CD4-positive, alpha-beta T cell (primary cell): ENCODE measurements at regions not wholly inside any gene's neighbourhood (a gene's known extent, or its start where the extent isn't known, plus 50 kb on each side); places are given as distances from the start of the nearest gene placed in this dataset.

Source experiments
- ATAC-seq: fragments of 200-7000 bp; cut with Tn5 transposase; one replicate; pipeline ENCODE4 v1.10.0; 2022; ENCODE audit warnings: mild to moderate bottlenecking; ENCODE audit not compliant: poor library complexity
- CTCF ChIA-PET: fragments of 350-600 bp; sonication (Branson Sonifier 250); formaldehyde crosslinking; loops from one replicate; lab custom pipeline; 2021; ENCODE audit warnings: antibody characterized with exemption, inconsistent platforms; lab: Charles Lee
- POLR2A ChIA-PET: fragments of 350-600 bp; sonication (Branson Sonifier 250); formaldehyde crosslinking; loops from one replicate; lab custom pipeline; 2021; ENCODE audit warnings: antibody characterized with exemption, inconsistent platforms; lab: Charles Lee
- DNase-seq, 14 experiments: peaks; one replicate each; pipeline ENCODE4 v3.0.0-alpha.2; 2013 to 2020; ENCODE audit warnings: mixed read lengths in 2 of 14
- H3K27ac ChIP-seq, 2 donors: one replicate each; pipeline versions ENCODE4 v1.5.1 to v1.7.0; 2013; ENCODE audit warnings: low read length in 2 of 2, low read depth in 1 of 2, mild to moderate bottlenecking in 1 of 2
- H3K27me3 ChIP-seq, 2 experiments: 1 replicate in 1 of 2; 2 replicates in 1 of 2; pipeline versions ENCODE4 v1.6.1 to v1.7.0; 2013; ENCODE audit warnings: low read length in 2 of 2, control low read depth in 1 of 2, mild to moderate bottlenecking in 1 of 2, moderate library complexity in 1 of 2; ENCODE audit not compliant: insufficient read depth in 2 of 2, control insufficient read depth in 1 of 2
- H3K36me3 ChIP-seq: one replicate; pipeline ENCODE4 v1.6.1; 2013; ENCODE audit warnings: low read length, control low read depth; ENCODE audit not compliant: insufficient read depth
- H3K4me1 ChIP-seq: one replicate; pipeline ENCODE4 v1.6.1; 2013; ENCODE audit warnings: low read length, control low read depth; ENCODE audit not compliant: insufficient read depth
- H3K4me3 ChIP-seq: one replicate; pipeline ENCODE4 v1.5.1; 2013; ENCODE audit warnings: mild to moderate bottlenecking, low read length, moderate library complexity
- H3K9me3 ChIP-seq, 2 experiments: 1 replicate in 1 of 2; 2 replicates in 1 of 2; pipeline versions ENCODE4 v1.6.1 to v1.7.0; 2013; ENCODE audit warnings: low read length in 2 of 2, mild to moderate bottlenecking in 2 of 2, control low read depth in 1 of 2, moderate library complexity in 1 of 2; ENCODE audit not compliant: control insufficient read depth in 1 of 2, insufficient read depth in 1 of 2
- H3K27ac Mint-ChIP-seq: one replicate; pipeline ENCODE4 v1.8.0; 2020; ENCODE audit warnings: mixed read lengths
- H3K27me3 Mint-ChIP-seq: one replicate; pipeline ENCODE4 v1.8.0; 2021; ENCODE audit warnings: mixed read lengths
- H3K36me3 Mint-ChIP-seq: one replicate; pipeline ENCODE4 v1.8.0; 2021; ENCODE audit warnings: low read depth, mixed read lengths
- H3K4me1 Mint-ChIP-seq: one replicate; pipeline ENCODE4 v1.8.0; 2021; ENCODE audit warnings: low read depth, mixed read lengths
- H3K4me3 Mint-ChIP-seq: one replicate; pipeline ENCODE4 v1.8.0; 2020; ENCODE audit warnings: mild to moderate bottlenecking, mixed read lengths
- H3K9me3 Mint-ChIP-seq: one replicate; pipeline ENCODE4 v1.8.0; 2020; ENCODE audit warnings: mixed read lengths
- CTCF ChIP-seq: fragments of 200-600 bp; IDR thresholded peaks from one replicate; pipeline ENCODE4 v1.8.0; 2022; ENCODE audit warnings: antibody characterized with exemption, mild to moderate bottlenecking
- intact Hi-C, 2 experiments: fragments of 100-400 bp; cut with DNase I in 1 of 2; cut with micrococcal nuclease in 1 of 2; formaldehyde crosslinking; loops; one replicate each; pipeline versions ENCODE4 v1.15.1 to v1.9.0; 2023 to 2025; cut with DNase I, micrococcal nuclease

- no peaks in the 10 kb centered on the region for H3K36me3 ChIP-seq
- H3K27me3 ChIP-seq: peaks cover 4 to 12% of the 10 kb centered on the region in 2 experiments
- ATAC-seq (no peak), DNase-seq (no peak)
- no peak overlapping the region for H3K27ac ChIP-seq
- no peaks in the 10 kb centered on the region for H3K9me3 ChIP-seq
- H3K36me3 Mint-ChIP-seq: no peaks in the 10 kb centered on the region
- no peak overlapping the region for H3K27ac Mint-ChIP-seq
- H3K27me3 Mint-ChIP-seq: peaks cover 45% of the 10 kb centered on the region
- CTCF ChIA-PET: no interaction called here
- H3K4me3 Mint-ChIP-seq: no peak overlapping the region
- no peaks in the 10 kb centered on the region for H3K4me1 ChIP-seq
- H3K4me3 ChIP-seq: no peak overlapping the region
- H3K9me3 Mint-ChIP-seq: no peaks in the 10 kb centered on the region
- intact Hi-C loops: no loop called here
- no peaks in the 10 kb centered on the region for H3K4me1 Mint-ChIP-seq
- no peak for TF ChIP-seq CTCF
- POLR2A ChIA-PET: no interaction called here
Measured at GRCh38 chr5:175382171-175382570, 61.8 kb downstream of the DRD1 start.

GRCh38 chr5:175381130-175381529 lies 62.9 kb downstream of the DRD1 start:
- Mint-ChIP-seq H3K4me3 (no peak overlapping the region), H3K9me3 (no peaks in the 10 kb centered on the region), H3K27me3 (peaks cover 50% of the 10 kb centered on the region), H3K4me1 (no peaks in the 10 kb centered on the region), H3K36me3 (no peaks in the 10 kb centered on the region), H3K27ac (no peak overlapping the region)
- H3K27ac ChIP-seq: no peak overlapping the region
- DNase-seq (no peak), ATAC-seq (no peak)
- H3K4me3 ChIP-seq: no peak overlapping the region
- POLR2A ChIA-PET: no interaction called here
- no peaks in the 10 kb centered on the region for H3K4me1 ChIP-seq
- H3K27me3 ChIP-seq: peaks cover 4 to 12% of the 10 kb centered on the region in 2 experiments
- TF ChIP-seq CTCF: no peak
- no peaks in the 10 kb centered on the region for H3K36me3 ChIP-seq
- CTCF ChIA-PET: no interaction called here
- intact Hi-C loops: no loop called here
- H3K9me3 ChIP-seq: no peaks in the 10 kb centered on the region

DNA sequence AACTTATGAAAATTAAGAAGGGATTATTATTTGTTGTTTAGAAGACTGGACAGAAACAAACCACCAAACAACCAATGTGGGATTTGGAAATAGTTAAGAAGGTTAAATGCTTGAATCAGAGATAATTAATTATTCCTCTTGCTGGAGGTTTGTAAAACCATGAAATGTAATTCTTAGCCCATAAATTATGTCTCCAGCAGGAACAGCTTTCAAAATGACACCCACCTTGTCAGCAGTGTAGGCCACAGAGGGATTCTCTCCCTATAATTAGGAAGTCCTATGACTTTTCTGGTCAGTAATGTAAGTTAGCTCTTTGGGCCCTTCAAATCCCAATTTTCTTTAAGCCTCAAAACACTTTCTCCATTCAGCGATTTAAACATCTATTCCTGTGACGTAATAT lies 63.3 kb downstream of the DRD1 start:
- no peak for DNase-seq
- no peak for ATAC-seq
- no peaks in the 10 kb centered on the region for H3K4me1 Mint-ChIP-seq
- Histone ChIP-seq H3K36me3 (no peaks in the 10 kb centered on the region), H3K4me3 (no peak overlapping the region), H3K9me3 (no peaks in the 10 kb centered on the region), H3K27ac (no peak overlapping the region), H3K27me3 (peaks cover 4 to 12% of the 10 kb centered on the region in 2 experiments), H3K4me1 (no peaks in the 10 kb centered on the region)
- H3K27me3 Mint-ChIP-seq: peaks cover 55% of the 10 kb centered on the region
- intact Hi-C loops: no loop called here
- POLR2A ChIA-PET: no interaction called here
- H3K27ac Mint-ChIP-seq: no peak overlapping the region
- CTCF ChIA-PET: no interaction called here
- H3K4me3 Mint-ChIP-seq: no peak overlapping the region
- TF ChIP-seq CTCF: no peak
- H3K9me3 Mint-ChIP-seq: no peaks in the 10 kb centered on the region
- no peaks in the 10 kb centered on the region for H3K36me3 Mint-ChIP-seq
